Keratinocyte (primary cell): ENCODE measurements at regions not wholly inside any gene's neighbourhood (a gene's known extent, or its start where the extent isn't known, plus 50 kb on each side); places are given as distances from the start of the nearest gene placed in this dataset.

Source experiments
- EZH2 ChIP-seq: IDR thresholded peaks from one replicate; pipeline ENCODE4 v1.6.1; 2012; ENCODE audit warnings: inconsistent platforms, mild to moderate bottlenecking, low read length, moderate library complexity
- TF ChIP-seq, protein P1 (sequence below), 3 experiments: IDR thresholded peaks in 1 of 3; conservative IDR thresholded peaks in 1 of 3; optimal IDR thresholded peaks in 1 of 3; 2 replicates in 2 of 3; 3 replicates in 1 of 3; pipeline versions ENCODE3 to v1.5.1; 2011; ENCODE audit warnings: low read length in 3 of 3, mild to moderate bottlenecking in 3 of 3, moderate library complexity in 2 of 3, control low read depth in 1 of 3, inconsistent platforms in 1 of 3; ENCODE audit not compliant: insufficient read depth in 2 of 3; ENCODE audit errors: extremely low read depth in 1 of 3

- TF ChIP-seq, protein P1, sequence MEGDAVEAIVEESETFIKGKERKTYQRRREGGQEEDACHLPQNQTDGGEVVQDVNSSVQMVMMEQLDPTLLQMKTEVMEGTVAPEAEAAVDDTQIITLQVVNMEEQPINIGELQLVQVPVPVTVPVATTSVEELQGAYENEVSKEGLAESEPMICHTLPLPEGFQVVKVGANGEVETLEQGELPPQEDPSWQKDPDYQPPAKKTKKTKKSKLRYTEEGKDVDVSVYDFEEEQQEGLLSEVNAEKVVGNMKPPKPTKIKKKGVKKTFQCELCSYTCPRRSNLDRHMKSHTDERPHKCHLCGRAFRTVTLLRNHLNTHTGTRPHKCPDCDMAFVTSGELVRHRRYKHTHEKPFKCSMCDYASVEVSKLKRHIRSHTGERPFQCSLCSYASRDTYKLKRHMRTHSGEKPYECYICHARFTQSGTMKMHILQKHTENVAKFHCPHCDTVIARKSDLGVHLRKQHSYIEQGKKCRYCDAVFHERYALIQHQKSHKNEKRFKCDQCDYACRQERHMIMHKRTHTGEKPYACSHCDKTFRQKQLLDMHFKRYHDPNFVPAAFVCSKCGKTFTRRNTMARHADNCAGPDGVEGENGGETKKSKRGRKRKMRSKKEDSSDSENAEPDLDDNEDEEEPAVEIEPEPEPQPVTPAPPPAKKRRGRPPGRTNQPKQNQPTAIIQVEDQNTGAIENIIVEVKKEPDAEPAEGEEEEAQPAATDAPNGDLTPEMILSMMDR (optimal IDR thresholded peaks at IDR 0.05 in 1 of 3, IDR thresholded peaks at IDR 0.05 in 1 of 3, conservative IDR thresholded peaks at IDR 0.05 in 1 of 3; ENCODE audit: extremely low read depth in 1 of 3, insufficient read depth in 2 of 3, low read length in 3 of 3), result no peak
- no peak for TF ChIP-seq EZH2
These were observed 124.5 kb upstream of the TBL1XR1 start for GRCh38 chr3:177321819-177322218.
